Activated T-cell treated with anti-CD3 and anti-CD28 coated beads, Interleukin-2, amount 50 U/mL, for 24 hours (primary cell): ENCODE measurements at regions not wholly inside any gene's neighbourhood (a gene's known extent, or its start where the extent isn't known, plus 50 kb on each side); places are given as distances from the start of the nearest gene placed in this dataset.
"Not testable (repeated sequence)": the region's sequence is repeated elsewhere in the genome, so short reads cannot be mapped to it uniquely, and the experiment has no call there.

ENCODE experiments used
- DNase-seq: peaks from one replicate; pipeline ENCODE4 v3.0.0-alpha.2; 2020
- H3K27ac Mint-ChIP-seq: 2 replicates; pipeline ENCODE4 v1.8.0; 2020; ENCODE audit warnings: mild to moderate bottlenecking, mixed read lengths
- H3K27me3 Mint-ChIP-seq: 2 replicates; pipeline ENCODE4 v1.8.0; 2020; ENCODE audit warnings: mixed read lengths
- H3K36me3 Mint-ChIP-seq: 2 replicates; pipeline ENCODE4 v1.8.0; 2020; ENCODE audit warnings: low read depth, mixed read lengths
- H3K4me1 Mint-ChIP-seq: 2 replicates; pipeline ENCODE4 v1.8.0; 2020; ENCODE audit warnings: low read depth, mixed read lengths
- H3K4me3 Mint-ChIP-seq: 2 replicates; pipeline ENCODE4 v1.8.0; 2020; ENCODE audit warnings: mild to moderate bottlenecking, moderate library complexity, mixed read lengths
- H3K9me3 Mint-ChIP-seq: 2 replicates; pipeline ENCODE4 v1.8.0; 2020; ENCODE audit warnings: mixed read lengths

DNA sequence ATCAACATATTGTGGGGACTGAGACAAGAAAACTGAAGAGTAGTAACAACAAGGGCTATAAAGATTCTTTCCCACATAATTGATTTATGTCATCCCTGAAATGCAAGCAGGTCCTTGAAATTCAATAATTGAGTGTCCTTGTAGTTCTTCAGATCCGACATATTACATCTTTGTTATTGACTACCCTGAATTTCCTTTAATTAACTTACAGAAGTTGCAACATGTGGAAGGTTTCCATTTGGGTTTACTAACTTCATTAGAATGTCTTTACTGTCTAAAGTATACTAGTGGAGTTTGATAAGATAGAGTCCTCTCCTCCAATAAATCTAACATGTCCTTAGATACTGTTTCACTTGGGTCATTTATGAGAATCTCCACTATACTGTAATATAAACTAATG, 951.8 kb downstream of the SLC6A15 start:
- Mint-ChIP-seq H3K4me1 (no peaks in the 10 kb centered on the region), H3K36me3 (no peaks in the 10 kb centered on the region), H3K4me3 (no peak overlapping the region), H3K9me3 (peaks cover 8% of the 10 kb centered on the region), H3K27me3 (no peaks in the 10 kb centered on the region), H3K27ac (no peak overlapping the region)
- no peak for DNase-seq

DNA sequence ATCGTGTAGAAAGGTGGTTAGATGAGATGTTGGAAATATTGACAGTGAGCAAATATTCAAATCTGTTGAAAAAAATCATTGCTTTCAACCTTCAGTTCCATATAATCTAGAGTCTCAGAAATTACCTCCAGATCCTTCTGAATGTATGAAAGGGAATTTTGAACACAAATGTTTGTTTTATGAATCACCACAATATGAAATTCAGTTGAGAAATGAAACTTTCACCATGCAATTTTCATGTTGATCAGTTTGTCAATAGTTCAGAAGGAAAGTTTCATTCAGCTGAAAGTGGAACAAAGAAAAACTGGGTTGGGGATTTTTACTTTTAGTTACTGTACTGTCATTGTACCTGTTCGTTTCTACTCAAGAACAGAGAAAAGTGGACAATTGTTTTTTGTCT, 953.6 kb downstream of the SLC6A15 start:
- H3K4me1 Mint-ChIP-seq = no peaks in the 10 kb centered on the region
- no peak for DNase-seq

DNA sequence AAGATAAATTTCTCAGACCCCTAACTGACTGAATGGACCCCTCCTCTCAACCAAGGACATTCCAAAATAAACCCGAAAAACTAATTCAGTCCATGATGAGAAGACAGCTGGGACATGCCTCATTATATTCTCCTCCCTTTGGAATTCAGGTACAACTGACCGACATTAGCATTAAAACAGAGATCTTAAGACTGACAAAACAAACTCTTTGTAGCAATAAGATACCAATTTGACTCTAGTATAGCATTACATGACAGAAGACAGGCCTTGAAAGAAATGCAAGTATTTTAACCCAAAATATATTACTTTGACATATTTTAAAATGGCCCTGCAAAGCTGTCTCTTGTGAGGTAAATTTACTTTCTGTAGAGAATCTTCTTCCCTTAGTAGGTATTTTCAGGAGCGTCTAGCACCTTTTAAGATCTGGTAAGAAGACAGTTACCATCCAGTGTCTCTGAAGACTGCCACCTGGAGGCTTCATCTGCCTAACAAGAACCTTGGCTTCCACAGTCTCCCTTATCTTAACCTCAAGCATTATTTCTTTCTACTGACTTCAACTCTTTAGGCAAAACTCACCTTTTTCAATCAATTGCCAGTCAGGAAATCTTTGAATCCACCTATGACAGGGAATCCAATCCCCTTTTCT, 957.5 kb downstream of the SLC6A15 start:
- Mint-ChIP-seq H3K36me3 (no peaks in the 10 kb centered on the region), H3K9me3 (no peaks in the 10 kb centered on the region), H3K4me1 (no peaks in the 10 kb centered on the region), H3K4me3 (no peak overlapping the region), H3K27ac (no peak overlapping the region), H3K27me3 (no peaks in the 10 kb centered on the region)
- no peak for DNase-seq

More for the DNA sequence above, 953.6 kb downstream of the SLC6A15 start:
- H3K36me3 Mint-ChIP-seq = no peaks in the 10 kb centered on the region
- no peaks in the 10 kb centered on the region for H3K27me3 Mint-ChIP-seq
- no peak overlapping the region for H3K4me3 Mint-ChIP-seq
- H3K27ac Mint-ChIP-seq = no peak overlapping the region
- H3K9me3 Mint-ChIP-seq = peaks cover 6% of the 10 kb centered on the region

DNA sequence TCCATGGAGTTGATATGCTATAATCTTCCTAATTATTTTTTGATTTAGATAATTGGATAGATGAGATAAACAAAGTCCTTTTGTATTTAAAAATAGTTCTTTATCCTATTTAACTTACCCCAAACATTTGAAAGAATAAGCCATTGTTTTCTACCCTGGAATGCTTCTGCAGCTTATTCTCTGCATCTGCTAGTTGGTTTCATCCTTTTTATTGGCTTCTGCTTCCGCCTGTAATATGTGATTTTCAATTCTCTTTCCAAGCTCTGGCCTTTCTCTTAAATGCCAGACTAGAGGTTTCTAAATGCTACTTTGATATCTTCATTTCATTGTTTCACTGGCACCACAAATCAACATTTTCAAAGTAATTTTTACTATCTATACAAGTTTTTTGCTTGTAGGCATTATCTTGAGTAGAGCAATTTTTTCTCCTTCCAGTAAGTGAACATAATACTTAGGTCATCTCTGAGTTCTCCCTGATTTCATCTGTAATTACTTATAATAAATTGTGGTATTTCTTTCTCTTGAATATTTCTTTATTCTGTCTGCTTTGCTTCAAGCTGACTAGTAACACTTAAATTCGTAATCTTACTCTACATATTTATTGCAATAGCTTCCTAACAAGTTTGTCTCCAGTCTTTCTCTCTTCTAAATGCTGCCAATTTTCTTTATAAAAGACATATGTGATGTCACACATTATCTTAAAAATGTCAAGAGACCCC, 958.4 kb downstream of the SLC6A15 start:
- Mint-ChIP-seq H3K27me3 (no peaks in the 10 kb centered on the region), H3K4me1 (no peaks in the 10 kb centered on the region)

DNA sequence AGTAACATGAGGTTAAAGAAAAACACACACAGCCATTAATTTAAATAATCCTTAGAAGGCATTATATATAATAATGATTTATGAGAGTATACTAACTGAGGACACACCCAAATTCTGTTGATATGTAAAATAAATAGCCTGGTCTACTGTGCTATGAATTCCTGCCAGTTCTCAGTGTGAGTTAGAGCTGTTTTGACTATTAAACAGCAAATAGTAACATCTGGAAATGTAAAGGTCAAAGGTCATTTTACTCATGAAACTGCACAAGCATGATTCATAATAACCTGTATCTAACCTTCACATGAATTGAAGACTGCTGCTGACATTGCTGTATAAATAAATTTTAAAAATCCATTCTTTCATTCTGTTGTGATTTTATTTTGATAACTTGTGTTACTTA, 966.7 kb downstream of the SLC6A15 start:
- H3K36me3 Mint-ChIP-seq = no peaks in the 10 kb centered on the region
- H3K4me3 Mint-ChIP-seq = no peak overlapping the region
- no peaks in the 10 kb centered on the region for H3K27me3 Mint-ChIP-seq
- H3K27ac Mint-ChIP-seq = no peak overlapping the region
- H3K4me1 Mint-ChIP-seq = no peaks in the 10 kb centered on the region
- peaks cover 3% of the 10 kb centered on the region for H3K9me3 Mint-ChIP-seq
- no peak for DNase-seq

More for the DNA sequence above, 958.4 kb downstream of the SLC6A15 start:
- Mint-ChIP-seq H3K4me3 (no peak overlapping the region), H3K27ac (no peak overlapping the region), H3K36me3 (no peaks in the 10 kb centered on the region), H3K9me3 (no peaks in the 10 kb centered on the region)
- DNase-seq = no peak

DNA sequence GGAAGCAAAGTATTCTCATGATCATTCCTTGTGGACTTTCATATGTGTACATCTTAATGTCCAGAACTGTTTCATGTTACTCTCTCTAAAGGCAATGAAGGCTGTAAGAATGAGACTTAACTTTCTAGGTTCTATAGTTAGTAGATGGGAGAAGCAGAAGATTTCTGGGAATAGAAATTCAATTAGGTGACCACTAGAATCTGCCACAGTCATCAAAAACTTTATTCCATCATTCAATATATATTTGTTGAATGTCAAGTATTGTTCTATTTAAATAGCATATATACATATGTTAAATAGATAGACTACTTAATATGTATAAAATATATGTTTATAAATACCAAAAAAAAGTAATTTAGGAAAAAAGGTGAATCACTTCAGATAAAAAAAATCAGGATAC, 972.9 kb downstream of the SLC6A15 start:
- H3K27ac Mint-ChIP-seq = no peak overlapping the region

DNA sequence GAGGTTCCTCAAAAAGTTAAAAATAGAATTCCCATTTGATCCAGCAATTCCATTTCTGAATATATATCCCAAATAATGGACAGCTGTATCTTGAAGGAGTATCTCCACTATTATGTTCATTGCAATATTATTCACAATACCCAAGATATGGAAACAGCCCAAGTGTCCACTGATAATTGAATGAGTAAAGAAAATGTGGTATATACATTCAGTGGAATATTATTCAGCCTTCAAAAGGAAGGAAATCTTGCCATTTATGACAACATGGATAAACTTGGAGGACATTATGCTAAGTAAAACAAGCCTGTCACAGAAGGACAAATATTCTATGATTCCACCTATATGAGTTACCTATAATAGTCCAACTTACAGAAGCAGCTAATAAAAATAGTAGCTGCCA, 979.0 kb downstream of the SLC6A15 start:
- H3K27me3 Mint-ChIP-seq = no peaks in the 10 kb centered on the region
- H3K27ac Mint-ChIP-seq = no peak overlapping the region
- H3K36me3 Mint-ChIP-seq = no peaks in the 10 kb centered on the region
- peaks cover 4% of the 10 kb centered on the region for H3K9me3 Mint-ChIP-seq
- no peak for DNase-seq
- H3K4me1 Mint-ChIP-seq = no peaks in the 10 kb centered on the region
- no peak overlapping the region for H3K4me3 Mint-ChIP-seq

More for the DNA sequence above, 972.9 kb downstream of the SLC6A15 start:
- no peaks in the 10 kb centered on the region for H3K36me3 Mint-ChIP-seq
- no peaks in the 10 kb centered on the region for H3K27me3 Mint-ChIP-seq
- no peaks in the 10 kb centered on the region for H3K9me3 Mint-ChIP-seq
- DNase-seq = no peak
- no peak overlapping the region for H3K4me3 Mint-ChIP-seq
- no peaks in the 10 kb centered on the region for H3K4me1 Mint-ChIP-seq

DNA sequence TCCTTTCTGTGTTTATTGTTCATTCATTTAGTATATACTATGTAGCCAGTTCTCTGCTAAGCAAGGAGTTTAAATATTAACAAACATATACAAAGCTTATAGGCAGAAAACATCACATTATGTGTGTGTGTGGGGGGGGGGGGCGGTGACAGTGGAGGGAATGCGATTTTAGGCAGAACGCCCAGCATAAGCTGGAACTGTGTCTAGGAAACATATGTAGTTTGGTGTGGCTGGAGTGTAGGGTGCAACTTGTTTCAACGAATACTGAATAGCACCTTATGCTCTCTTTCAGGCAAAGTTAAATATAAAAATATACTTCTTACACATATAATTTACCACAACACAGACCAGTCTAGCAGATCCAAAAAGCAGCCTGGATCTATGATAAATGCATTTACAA, 980.6 kb downstream of the SLC6A15 start:
- H3K4me1 Mint-ChIP-seq = no peaks in the 10 kb centered on the region
- H3K36me3 Mint-ChIP-seq = no peaks in the 10 kb centered on the region
- peaks cover 4% of the 10 kb centered on the region for H3K9me3 Mint-ChIP-seq
- no peak overlapping the region for H3K27ac Mint-ChIP-seq
- DNase-seq = no peak
- H3K27me3 Mint-ChIP-seq = no peaks in the 10 kb centered on the region
- H3K4me3 Mint-ChIP-seq = no peak overlapping the region

DNA sequence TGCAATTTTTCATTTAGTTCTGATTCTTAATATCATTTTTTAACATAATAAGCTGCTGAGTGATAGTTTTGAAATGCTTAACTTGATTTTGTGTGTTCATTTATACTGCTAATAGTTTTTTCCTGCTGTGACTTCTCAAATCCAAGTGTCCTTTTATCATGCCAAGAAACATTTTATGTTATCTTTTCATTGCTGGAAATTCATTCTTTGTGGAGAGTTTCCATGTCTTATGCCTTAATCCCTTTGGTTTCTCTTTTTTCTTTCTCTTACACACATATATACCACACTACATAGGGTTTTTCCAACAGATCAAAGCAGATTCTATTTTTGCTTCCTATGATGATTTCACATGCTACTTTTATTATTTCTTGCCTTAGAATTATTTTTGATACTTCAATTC, 981.1 kb downstream of the SLC6A15 start:
- DNase-seq = no peak
- H3K4me3 Mint-ChIP-seq = no peak overlapping the region
- no peak overlapping the region for H3K27ac Mint-ChIP-seq
- no peaks in the 10 kb centered on the region for H3K36me3 Mint-ChIP-seq
- peaks cover 4% of the 10 kb centered on the region for H3K9me3 Mint-ChIP-seq
- H3K4me1 Mint-ChIP-seq = no peaks in the 10 kb centered on the region
- no peaks in the 10 kb centered on the region for H3K27me3 Mint-ChIP-seq

DNA sequence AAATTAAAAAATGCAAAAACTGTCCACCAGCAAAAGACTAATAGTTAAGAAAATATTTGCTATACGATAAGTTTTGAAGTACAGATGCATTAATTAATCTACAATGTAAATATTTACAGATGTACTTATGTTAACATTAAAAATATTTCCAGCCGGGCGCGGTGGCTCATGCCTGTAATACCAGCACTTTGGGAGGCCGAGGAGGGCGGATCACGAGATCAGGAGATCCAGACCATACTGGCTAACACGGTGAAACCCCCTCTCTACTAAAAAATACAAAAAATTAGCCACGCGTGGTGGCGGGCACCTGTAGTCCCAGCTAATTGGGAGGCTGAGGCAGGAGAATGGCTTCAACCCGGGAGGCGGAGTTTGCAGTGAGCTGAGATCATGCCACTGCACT, 982.8 kb downstream of the SLC6A15 start:
- H3K36me3 Mint-ChIP-seq, H3K27me3 Mint-ChIP-seq, DNase-seq, H3K4me1 Mint-ChIP-seq, H3K9me3 Mint-ChIP-seq, H3K27ac Mint-ChIP-seq, H3K4me3 Mint-ChIP-seq: not testable (repeated sequence)

DNA sequence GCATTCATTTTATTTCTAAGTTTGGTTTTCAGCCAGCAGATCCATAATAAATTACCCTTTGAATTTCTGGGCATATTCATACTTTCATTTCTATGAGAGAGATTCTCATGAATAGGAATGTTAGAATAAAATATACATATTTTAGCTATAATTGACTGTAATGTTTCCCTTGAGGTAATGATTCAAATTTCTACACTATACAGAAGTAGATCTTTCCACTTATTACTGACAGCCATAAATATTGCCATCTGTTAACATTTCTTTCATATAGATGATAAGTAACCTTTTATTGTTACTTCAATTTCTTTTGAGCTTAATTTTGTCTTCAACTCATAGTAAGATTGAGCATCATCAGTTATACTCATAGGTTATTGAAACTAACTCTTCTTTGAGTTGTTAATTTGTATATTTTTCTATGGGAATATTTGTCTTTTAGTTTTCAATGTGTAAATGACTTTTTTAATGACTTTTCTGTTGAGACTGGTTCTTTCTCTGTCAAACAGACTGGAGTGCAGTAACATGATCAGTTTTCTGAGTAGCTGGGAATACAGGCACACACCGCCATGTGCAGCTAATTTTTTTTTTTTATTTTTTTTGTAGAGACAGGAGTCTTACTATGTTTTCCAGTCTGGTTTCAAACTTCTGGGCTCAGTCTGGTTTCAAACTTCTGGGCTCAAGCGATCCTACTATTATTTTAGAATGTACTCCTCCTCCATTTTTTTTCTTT, 991.6 kb downstream of the SLC6A15 start:
- no peaks in the 10 kb centered on the region for H3K27me3 Mint-ChIP-seq
- H3K4me1 Mint-ChIP-seq = no peaks in the 10 kb centered on the region
- H3K27ac Mint-ChIP-seq = no peak overlapping the region
- no peaks in the 10 kb centered on the region for H3K9me3 Mint-ChIP-seq
- H3K4me3 Mint-ChIP-seq = no peak overlapping the region
- DNase-seq = no peak
- no peaks in the 10 kb centered on the region for H3K36me3 Mint-ChIP-seq

DNA sequence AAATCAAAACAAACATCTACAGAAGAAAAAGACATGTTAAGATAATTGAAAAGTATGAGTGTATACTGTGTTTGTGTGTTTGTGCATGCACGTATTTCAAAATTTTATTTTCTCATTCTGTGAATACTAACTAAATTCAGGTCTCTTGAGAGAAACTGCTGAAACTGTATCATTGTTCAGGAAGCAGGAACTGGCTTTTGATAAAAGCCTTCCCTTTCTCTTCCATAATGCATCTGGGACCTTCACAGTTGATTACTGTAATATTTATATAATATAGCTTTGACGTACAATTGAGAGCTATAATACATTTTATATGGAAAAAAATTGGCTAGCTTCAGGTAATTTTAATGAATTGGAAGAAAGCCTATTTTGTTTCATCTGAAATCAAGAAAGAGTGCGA, 993.5 kb downstream of the SLC6A15 start:
- H3K36me3 Mint-ChIP-seq = no peaks in the 10 kb centered on the region
- H3K27me3 Mint-ChIP-seq = no peaks in the 10 kb centered on the region
- no peak overlapping the region for H3K4me3 Mint-ChIP-seq
- no peak overlapping the region for H3K27ac Mint-ChIP-seq
- H3K4me1 Mint-ChIP-seq = no peaks in the 10 kb centered on the region
- no peak for DNase-seq
- H3K9me3 Mint-ChIP-seq = no peaks in the 10 kb centered on the region

DNA sequence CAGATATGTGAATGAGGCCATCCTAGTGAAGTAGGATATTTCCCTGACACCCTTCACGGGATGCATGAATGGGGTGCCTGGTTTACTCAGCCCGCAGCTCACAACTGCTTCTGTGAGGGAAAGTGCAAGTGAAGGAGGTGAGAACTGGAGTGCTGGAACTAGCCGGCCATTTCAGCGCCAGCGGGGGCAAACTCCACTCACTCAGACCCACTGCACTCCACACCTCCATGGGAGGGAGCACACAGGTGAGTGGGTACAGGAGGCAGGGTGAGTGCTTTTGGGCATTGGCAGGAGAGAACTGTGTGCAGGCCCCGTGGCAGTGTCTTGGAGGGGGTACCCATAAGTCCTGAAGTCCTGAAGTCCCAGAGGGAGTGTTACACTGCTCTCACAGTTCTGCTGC, 1008.4 kb downstream of the SLC6A15 start:
- H3K27me3 Mint-ChIP-seq = no peaks in the 10 kb centered on the region
- H3K4me3 Mint-ChIP-seq = no peak overlapping the region
- H3K4me1 Mint-ChIP-seq = no peaks in the 10 kb centered on the region
- DNase-seq = no peak
- no peak overlapping the region for H3K27ac Mint-ChIP-seq
- H3K9me3 Mint-ChIP-seq = peaks cover 12% of the 10 kb centered on the region
- H3K36me3 Mint-ChIP-seq = no peaks in the 10 kb centered on the region

DNA sequence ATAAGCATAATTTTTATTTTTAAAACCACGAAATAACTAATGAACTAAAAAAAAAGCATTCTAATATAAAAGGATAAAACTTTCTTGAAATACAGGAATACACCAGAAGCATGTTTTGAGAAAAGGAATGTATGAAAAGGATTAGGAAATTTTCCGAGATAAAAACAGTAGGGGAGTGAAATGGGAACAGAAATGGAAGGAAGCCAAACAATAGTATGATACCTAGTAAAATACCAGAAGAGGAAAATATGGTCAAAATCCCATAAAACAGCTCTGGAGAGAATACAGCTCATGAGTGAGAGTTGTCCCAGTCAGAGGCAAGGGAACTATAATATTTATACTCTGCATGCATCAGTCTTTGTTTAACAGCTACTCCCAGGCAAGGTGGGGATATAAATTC, 1016.2 kb downstream of the SLC6A15 start:
- H3K4me3 Mint-ChIP-seq = no peak overlapping the region
- no peaks in the 10 kb centered on the region for H3K4me1 Mint-ChIP-seq
- H3K27ac Mint-ChIP-seq = no peak overlapping the region
- no peaks in the 10 kb centered on the region for H3K36me3 Mint-ChIP-seq
- H3K27me3 Mint-ChIP-seq = no peaks in the 10 kb centered on the region
- no peak for DNase-seq
- peaks cover 10% of the 10 kb centered on the region for H3K9me3 Mint-ChIP-seq

DNA sequence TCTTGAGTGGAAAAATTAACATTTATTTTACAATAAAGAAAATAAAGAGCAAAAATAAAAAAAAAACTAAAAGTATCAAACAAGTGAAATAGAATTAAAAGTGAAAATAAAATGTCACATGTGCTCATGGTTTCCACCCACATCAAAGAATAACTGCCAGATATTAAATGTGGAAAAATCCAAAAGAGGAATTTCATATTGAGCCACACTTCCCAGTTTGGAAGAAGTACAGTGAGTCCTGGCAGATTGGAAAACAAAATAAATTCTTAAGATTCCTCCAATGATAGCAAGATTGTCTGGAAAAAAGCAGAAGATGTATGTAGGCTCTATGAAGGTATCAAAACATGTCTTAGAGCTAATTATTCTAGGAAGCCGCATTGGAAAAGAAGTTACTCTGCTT, 1019.5 kb downstream of the SLC6A15 start:
- DNase-seq = no peak
- Mint-ChIP-seq H3K9me3 (peaks cover 3% of the 10 kb centered on the region), H3K4me3 (no peak overlapping the region), H3K27ac (no peak overlapping the region), H3K27me3 (no peaks in the 10 kb centered on the region), H3K4me1 (no peaks in the 10 kb centered on the region), H3K36me3 (no peaks in the 10 kb centered on the region)
